ENCODE measurements at regions not wholly inside any gene's neighbourhood (a gene's known extent, or its start where the extent isn't known, plus 50 kb on each side); places are given as distances from the start of the nearest gene placed in this dataset.
"Not testable (repeated sequence)": the region's sequence is repeated elsewhere in the genome, so short reads cannot be mapped to it uniquely, and the experiment has no call there.

DNA sequence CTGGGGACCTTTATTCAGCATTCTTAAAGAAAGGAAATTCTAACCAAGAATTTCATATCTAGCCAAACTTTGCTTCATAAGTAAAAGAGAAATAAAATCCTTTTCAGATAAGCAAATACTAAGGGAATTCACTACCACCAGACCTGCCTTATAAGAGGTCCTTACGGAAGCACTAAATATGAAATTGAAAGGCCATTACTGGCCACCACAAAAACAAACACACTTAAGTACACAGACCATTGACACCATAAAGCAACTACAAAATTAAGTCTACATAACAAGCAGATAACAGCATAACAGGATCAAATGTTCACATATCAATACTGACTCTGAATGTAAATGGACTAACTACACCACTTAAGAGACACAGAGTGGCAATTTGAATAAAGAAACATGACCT, 361.4 kb upstream of the POU5F2 start:
- no peak for DNase-seq

DNA sequence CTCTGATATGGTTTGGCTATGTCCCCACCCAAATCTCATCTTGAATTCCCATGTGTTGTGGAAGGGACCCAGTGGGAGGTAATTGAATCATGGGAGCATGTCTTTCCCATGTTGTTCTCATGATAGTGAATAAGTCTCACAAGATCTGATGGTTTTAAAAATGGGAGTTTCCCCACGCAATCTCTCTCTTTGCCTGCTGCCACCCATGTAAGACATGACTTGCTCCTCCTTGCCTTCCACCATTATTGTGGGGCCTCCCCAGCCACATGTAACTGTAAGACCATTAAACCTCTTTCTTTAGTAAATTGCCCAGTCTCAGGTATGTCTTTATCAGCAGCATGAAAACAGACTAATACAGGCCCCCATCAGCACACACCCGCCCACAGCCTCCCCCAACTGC, 356.0 kb upstream of the POU5F2 start:
- not testable (repeated sequence) for DNase-seq

DNA sequence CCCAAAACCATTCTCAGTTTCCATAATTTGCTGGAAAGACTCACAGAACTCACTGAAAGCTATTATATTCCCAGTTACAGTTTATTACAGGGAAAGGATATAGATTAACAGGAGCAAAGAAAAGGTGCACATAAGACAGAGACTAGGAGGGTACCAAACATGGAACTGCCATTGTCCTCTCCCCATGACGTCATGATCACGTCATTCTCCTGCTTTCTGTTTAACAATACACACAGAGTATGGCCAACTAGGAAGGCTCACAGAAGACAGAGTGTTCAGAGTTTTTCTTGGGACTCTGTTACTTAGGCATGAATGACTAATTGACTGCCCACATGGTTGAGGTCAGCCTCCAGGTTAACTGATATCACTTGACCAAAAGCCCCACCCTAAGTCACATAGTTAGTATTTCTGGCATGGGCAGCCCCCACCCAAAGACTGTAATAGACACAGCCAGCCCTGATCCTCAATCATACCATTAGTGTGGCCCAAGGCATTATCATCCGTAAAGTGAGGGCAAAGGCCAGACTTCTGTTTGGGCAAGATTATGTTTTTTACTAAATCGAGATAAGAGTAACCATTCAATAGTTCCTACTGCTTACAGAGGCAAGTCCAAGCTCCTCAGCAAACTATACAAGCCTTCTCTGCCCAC, 353.5 kb upstream of the POU5F2 start:
- DNase-seq = no peak

DNA sequence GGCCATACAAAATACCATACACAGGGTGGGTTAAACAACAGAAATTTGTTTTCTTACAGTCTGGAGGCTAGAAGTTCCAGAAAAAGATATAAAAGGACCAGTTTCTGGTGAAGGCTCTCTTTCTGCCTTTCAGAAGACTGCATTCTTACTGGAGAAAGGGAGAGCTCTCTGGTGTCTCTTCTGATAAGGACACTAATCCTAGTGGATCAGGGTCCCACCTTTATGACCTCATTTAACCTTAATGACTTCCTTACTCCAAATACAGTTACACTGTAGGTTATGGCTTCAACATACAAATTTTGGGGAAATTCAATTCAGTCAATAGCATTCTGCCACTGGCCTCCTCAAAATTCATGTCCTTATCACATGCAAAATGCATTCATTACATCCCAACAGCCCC, 351.9 kb upstream of the POU5F2 start:
- DNase-seq = no peak

DNA sequence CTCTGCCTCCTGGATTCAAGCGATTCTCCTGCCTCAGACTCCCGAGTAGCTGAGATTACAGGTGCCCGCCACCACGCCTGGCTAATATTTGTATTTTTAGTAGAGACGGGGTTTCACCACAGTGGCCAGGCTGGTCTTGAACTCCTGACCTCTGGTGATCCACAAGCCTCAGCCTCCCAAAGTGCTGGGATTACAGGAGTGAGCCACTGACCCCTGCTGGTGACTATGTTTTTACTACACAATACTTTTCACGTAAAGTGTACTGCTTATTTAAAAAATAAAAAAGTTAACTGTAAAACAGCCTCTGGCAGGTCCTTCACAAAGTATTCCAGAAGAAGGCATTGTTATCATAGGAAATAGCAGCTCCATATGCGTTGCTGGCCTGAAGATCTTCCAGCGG, 345.2 kb upstream of the POU5F2 start:
- not testable (repeated sequence) for DNase-seq

DNA sequence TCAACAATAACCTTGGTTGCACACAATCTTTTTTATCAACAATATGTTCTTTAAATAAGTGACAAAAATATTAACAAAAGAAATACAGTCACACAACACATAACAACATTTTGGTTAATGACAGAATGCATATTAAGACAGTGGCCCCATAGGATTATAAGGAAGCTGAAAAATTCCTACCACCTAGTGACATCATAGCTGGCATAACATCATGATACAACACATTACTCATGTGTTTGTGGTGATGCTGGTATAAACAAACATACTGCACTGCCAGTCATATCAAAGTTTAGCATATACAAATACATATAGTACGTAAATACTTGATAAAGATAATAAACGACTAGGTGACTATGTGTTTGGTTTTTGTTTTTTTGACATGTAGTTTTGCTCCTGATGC, 344.8 kb upstream of the POU5F2 start:
- no peak for DNase-seq

DNA sequence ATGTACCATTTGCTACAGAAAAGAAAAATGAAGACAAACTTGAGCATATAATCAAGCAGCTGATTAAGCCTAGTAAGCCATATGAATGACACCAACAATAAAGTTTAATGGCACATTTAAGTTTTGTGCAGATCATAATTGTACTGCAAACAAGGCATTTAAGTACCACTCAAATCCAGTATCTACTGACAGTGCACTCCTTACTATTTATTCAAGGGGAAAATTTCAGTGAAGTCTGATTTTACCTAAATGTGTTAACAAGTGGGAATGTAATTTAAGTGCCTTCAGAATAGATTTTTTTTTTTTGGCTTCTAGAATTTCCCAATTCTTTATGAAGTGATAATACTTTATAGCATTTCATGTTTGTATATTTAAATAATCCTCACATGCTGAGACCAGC, 341.0 kb upstream of the POU5F2 start:
- DNase-seq = no peak

DNA sequence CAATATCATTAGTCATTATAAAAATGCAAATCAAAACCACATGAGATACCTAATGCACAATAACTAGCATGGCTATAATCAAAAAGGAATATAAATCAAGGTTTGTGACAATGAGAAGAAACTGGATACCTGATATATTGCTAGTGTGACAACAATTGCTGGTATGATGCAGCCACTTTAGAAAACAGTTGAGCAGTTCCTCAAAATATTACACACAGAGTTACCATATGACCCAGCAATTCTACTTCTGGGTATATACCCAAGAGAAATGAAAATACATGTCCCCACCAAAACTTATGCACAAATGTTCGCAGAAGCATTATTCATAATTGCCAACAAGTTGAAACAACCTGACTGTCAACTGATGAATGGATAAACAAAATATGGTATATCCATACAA, 339.7 kb upstream of the POU5F2 start:
- DNase-seq = no peak

DNA sequence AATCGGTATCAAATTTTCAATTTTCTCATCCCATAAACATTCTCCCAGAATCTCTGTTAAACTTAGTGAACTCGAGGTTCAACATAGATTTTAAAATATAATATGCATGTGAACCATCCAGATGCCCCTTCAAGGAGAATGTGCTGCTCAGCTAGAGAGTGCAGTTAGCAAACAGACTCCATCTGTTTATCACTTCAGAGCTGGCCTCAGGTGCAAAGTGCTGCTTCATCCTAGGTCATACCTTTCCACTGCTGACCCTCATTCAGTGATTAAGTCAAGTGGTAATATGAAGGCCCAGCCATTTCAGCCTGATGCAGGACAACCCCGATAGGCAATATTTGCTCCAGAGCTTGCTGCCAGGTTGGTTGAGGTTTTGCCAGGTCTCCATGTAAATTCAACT, 339.0 kb upstream of the POU5F2 start:
- DNase-seq = no peak

DNA sequence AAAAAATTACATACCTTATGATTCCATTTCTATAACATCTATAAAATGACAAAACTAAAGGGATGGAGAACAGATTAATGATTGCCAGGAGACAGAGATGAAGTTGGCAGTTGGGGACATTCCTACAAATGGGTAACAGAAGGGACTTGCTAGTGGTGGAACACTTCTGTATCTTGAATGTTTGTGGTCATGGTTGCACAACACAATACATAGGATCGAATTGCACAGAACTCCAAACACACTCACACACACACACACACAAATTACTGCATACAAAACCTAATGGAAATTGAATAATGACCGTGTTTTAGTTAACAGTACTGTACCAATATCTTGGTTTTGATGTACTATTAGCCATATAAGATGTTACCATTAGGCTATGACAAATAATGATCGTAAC, 330.7 kb upstream of the POU5F2 start:
- no peak for DNase-seq

DNA sequence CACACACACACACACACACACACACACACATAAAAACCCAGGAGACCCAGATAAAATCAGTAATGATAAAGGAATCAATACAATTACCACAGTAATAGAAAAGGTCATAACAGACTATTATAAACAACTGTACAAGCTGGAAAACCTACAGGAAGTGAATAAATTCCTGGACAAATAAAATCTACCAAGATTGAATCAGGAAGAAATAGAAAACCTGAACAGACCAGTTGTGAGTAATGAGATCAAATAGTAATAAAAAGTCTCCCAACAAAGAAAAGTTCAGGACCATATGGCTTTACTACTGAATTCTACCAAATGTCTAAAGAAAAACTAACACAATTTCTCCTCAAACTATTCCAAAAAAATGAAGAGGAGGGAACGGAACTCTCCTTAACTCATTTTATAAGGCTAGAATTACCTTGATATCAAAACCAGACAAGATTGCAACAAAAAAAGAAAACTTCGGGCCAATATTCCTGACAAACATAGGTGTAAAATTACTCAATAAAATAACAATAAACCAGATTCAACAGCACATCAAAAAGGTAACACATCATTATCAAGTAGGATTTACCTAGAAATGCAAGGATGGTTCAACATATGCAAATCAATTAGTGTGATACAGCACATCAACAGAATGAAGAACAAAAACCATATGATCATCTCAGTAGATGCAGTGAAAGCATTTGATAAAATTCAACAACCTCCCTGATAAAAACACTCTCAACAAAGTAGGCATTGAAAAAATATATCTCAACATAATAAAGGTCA, 325.2 kb upstream of the POU5F2 start:
- DNase-seq = no peak

DNA sequence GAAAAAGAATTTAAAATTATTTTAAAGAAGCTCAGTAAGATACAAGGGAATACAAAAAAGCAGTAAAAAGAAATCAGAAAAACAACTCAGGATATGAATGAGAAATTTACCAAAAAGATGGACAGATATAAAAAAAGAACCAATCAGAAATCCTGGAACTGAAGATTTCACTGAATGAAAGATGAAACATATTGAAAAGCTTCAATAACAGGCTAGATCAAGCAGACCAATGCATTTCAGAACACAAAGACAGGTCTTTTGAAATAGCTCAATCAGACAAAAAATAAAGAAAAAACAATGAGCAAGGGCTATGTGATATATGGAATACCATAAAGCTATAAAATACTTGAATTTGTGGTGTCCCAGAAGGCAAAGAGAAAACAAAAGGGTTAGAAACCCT, 322.6 kb upstream of the POU5F2 start:
- no peak for DNase-seq

DNA sequence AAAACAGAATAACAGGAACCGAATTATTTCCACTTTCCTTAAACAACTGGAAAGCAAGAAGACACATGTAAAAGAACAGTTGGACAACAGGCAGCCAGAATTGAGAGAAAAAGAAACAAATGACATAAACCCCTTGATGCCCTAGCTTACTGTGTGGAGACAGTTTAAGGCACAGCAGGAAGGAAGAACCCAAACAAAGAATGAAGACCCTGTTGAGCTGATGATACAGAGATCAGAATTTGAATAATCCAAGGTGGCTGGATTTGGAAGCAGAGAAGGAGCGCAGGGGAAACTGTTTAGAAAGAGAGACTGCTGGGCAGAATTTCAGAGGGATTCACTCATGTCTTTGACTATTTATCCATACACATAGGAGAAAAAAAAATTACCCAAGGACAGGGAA, 316.3 kb upstream of the POU5F2 start:
- DNase-seq = no peak

DNA sequence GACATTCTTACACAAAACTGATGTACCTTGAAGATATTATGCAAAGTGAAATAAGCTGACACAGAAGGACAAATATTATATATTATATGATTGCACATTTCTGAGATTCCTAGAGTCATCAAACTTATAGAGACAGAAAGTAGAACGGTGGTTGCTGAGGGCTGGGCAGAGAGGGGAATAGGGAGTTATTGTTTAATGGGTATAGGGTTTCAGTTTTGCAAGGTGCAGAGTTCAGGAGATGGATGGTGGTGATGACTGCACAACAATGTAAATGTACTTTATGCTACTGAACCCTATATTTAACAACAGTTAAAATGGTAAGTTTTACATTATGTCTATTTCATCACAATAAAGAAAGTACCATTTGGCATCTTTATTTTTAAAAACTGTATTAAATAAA, 315.8 kb upstream of the POU5F2 start:
- no peak for DNase-seq

DNA sequence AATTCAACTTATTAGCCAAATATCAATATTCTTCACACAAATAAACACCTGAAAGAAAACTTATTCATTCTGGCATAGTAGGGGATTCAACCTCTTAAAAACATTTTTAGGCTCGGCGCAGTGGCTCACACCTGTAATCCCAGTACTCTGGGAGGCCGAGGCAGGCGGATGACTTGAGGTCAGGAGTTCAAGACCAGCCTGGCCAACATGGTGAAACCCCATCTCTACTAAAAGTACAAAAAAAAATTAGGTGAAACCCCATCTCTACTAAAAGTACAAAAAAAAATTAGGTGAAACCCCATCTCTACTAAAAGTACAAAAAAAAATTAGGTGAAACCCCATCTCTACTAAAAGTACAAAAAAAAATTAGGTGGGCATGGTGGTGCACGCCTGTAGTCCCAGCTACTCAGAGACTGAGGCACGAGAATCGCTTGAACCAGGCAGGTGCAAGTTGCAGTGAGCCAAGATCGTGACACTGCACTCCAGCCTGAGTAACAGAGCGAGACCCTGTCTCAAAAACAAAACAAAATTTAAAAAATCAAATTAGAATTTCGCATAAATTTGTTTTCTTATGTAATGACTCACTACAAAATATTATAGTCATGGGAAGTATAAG, 308.0 kb upstream of the POU5F2 start:
- not testable (repeated sequence) for DNase-seq

DNA sequence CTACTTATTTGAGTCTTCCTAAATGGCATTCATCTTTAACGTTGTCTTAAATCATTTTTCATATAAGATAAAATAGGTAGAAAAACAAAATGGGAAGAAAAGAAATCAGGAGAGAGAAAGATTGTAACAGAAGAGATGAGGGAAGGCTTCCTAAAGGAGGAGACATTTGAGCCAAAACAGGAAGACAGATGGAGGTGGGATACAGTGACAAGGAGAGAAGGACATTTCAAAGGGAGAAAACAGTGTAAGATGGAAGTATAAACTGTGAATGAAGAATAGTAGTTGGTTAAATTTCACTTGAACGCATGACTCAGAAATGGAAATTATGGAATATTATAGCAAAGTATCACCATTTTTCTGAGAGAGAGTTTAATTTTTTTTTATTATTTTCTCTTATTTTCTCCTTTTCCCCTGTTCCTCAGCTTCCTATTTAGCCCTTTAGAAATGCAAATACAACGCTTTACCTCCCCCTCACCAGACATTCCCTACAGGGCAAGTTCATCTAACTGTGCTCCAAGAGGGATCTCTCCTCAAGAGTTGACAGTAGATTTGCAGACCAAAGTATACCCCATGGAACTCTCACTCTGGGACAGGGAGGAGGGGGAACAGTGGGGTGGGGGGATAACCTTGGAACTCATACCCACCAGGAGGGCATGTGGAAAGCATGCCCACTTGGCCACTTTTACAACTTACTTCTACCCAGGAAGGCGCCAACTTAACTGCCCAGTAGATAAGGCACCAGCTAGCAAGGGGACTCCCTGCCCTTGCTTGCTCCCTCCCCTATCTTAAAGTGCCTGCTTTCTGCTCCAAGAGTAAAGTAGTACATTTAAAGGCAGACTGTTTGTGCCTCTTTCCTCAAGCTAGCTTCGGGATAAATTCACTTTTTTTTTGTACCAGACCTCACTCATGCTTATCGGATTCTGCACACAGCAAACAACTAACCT, 304.7 kb upstream of the POU5F2 start:
- no peak for DNase-seq

DNA sequence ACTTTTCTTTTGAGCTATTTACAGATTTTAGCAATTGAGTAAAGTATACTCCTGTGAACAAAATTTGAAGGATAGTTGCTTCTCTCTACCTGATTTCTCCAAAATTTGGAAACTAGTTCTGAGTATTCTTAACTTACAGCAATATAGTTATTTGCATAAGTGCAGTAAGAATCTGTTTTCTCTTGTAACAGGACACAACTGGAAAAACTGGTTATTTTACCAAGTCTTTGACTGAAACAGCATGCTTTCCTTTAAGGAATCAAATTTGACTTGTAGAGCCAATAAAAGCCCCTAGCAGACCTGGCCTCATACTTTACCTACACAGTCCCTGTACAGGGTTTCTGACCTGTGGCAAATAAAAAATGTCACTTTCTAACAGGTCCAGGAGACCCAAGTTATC, 301.9 kb upstream of the POU5F2 start:
- no peak for DNase-seq

DNA sequence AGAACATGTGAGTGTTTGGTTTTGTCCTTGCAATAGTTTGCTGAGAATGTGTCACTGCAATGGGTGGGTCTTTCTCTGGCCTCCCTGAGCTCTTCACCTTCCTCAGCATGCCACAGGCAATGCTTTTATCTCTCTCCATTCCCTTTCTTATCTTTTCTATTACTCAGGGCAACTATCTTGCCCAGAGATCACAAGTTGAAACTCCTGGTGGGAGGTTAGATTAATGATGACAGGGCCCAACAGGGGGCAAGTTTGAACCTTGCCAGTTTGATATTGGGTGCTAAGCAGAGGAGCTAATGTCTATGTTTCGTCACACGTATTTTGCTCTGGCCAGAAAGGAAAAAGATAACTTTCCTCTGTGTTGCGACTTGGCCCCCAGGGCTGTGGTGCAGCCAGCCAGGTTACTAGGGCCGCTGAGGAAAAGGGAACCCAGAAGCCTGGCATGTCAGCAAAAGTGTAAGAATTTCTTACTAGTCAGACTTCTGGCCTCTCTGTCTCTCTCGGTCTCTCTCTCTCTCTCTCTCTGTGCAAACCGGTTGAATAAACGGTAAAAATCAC, 299.3 kb upstream of the POU5F2 start:
- DNase-seq = no peak

DNA sequence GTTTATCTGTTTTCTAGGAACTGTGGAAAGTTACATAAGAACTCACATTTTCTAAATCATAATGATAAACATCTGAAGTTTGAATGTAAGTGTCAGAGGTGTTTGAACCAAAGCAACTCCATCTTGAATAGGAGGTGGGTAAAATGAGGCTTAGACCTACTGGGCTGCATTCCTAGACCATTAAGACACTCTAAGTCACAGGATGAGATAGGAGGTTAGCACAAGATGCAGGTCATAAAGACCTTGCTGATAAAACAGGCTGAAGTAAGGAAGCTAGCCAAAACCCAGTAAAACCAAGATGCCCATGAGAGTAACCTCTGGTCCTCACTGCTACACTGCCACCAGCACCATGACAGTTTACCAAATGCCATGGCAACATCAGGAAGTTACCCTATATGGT, 297.7 kb upstream of the POU5F2 start:
- no peak for DNase-seq

DNA sequence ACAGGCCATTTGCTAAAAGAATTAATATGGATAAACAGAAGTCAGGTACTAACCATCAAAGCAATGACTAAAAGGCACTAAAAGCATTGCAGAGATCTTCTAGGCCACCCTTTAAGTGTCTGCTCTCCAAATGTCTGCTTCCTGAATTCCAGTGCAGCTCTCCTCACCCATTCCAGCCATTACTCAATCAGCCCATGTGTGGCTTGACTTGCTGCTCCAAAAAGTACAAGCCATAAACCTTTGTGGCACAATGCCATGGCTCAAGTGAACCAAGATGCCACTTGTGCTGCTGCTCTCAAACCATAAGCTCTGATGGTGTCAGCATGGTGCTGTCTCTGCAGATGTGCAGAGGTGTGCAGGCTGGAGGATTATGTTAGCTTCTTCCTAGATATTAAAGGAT, 290.2 kb upstream of the POU5F2 start:
- DNase-seq = no peak

DNA sequence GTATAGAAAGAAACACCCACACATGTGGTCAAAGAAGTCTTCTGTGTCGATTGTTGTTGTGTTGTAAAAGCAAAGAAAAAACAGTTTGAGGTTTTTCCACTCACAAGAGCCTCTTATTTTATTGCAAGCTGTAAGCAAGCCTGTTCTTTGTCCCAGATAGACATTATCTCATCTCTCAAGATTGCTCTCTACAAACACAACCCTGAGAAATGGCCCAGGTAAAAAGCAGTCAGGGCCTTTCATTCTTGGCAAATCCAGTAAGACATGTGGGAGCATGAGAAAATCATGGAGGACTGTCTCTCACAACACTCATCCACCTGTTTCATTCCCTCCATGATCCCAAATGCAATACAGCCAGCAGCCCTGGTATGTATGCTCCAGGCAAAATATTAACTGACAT, 286.6 kb upstream of the POU5F2 start:
- no peak for DNase-seq

DNA sequence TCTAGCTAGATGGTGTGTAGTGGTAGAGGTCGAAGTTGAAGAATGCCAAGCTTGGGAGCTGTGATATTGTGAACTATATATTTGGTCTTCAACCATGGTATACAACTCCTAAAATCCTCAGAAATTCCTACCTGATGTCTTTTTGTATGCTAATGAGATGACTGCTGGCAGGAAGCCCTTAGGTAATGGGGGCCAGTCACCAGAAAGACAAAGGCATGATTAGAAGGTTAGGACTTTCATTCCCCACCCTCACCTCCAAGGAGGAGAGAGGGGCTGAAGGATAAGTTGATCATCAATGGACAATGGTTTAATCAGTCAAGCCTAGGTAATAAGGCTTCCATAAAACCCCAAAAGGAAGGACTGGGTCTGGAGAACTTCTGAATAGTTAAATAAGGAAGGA, 285.7 kb upstream of the POU5F2 start:
- DNase-seq = no peak

Data from renal pelvis (tissue), 1 donor.